ENCODE measurements at regions not wholly inside any gene's neighbourhood (a gene's known extent, or its start where the extent isn't known, plus 50 kb on each side); places are given as distances from the start of the nearest gene placed in this dataset.
A peak's percentile ranks its signal among the peaks of the same experiment; 100 is the strongest.
"Not testable (repeated sequence)": the region's sequence is repeated elsewhere in the genome, so short reads cannot be mapped to it uniquely, and the experiment has no call there.

DNA sequence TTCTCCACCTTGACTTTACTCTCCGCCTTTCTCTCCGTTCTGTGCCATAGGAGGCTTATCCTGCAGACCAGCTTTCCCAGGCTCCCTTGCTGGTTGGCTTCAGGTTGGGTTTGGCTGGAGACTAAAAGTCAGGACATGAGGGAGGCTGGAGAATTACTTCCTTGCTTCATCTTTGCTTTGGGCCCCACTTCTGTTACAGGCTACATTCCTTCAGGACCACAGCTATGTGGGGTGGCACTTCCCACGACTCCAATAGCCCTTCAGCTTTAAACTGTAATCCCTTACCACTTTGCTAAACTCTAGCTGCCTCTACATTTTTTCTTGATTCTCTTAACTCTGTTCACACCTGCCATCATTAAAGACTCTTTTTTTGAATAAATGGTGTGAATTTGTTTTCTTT, 186.7 kb upstream of the NR4A3 start:
- DNase-seq: no peak

GRCh38 chr9:99637641-99638040, 184.0 kb upstream of the NR4A3 start:
- no peak for DNase-seq

DNA sequence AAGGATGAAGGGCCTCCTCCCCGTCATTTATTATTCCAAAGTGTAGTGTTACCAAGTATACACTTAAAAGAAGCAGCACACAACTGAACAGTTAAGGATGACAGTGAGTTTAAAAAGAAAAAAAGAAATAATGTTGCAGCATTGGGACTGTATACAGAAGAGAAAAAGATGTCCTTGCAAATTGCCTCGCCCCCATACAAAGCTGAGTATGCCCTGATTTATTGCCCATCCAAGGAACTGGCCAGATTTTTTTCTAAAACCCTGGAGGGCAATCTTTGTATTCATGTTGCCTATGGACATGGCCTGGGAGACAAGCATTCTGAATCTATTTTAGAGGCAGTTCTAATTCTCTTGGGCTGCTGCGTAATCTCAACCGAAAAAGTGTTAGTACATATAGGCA, 182.7 kb upstream of the NR4A3 start:
- DNase-seq: no peak

- no peak for DNase-seq
Measured at GRCh38 chr9:99647604-99648003, 174.1 kb upstream of the NR4A3 start.

- no peak for DNase-seq
Measured at GRCh38 chr9:99650187-99650874, 171.4 kb upstream of the NR4A3 start.

- no peak for DNase-seq
Measured at GRCh38 chr9:99660191-99660636, 161.5 kb upstream of the NR4A3 start.

- DNase-seq: no peak
Measured at GRCh38 chr9:99663297-99663696, 158.4 kb upstream of the NR4A3 start.

DNA sequence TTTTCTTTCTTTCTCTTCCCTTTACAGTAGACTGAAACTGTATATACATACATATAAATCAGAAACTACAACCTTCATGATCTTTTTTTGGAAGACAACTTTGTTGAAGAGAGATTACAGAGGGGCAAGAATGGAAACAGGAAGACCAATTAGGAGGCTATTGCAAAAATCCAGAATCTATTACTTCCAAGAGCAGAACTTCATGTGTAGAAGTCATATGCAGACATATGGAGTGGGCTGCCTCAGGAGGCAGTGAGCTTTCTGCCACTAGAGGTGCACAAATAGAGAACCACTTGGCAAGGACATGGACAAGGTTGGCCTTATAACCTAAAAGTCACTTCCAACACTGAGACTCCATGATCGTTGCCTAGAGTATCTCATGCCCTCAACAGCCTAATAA, 157.8 kb upstream of the NR4A3 start:
- DNase-seq: no peak

DNA sequence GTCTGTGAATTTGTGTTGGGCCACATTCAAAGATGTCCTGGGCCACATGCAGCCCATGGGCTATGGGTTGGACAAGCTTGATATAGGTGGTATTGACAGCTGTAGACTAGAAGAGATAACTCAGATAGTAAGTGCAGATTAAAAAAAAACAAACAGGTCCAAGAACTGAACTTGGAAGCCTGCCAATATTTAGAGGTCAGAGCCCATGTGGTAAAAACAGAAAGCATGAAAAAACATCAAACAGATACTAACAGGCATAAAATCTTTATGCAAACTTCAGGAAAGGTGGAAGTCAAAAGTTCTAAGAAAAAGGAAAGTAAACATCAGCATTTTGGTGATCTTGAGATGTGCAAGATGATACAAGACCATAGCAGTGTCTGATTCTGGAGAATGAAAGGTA, 155.1 kb upstream of the NR4A3 start:
- DNase-seq: no peak

DNA sequence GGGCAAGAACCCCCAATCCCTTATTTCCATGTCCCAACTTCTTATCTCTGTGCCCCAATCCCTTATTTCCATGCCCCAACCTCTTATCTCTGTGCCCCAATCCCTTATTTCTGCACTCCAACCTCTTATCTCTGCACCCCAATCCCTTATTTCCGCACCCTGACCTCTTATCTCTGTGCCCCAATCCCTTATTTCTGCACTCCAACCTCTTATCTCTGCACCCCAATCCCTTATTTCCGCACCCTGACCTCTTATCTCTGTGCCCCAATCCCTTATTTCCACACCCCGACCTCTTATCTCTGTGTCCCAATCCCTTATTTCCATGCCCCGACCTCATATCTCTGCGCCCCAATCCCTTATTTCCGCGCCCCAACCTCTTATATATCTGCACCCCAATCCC, 150.8 kb upstream of the NR4A3 start:
- not testable (repeated sequence) for DNase-seq

GRCh38 chr9:99677281-99677680, 144.4 kb upstream of the NR4A3 start:
- DNase-seq: no peak

GRCh38 chr9:99678566-99678965, 143.1 kb upstream of the NR4A3 start:
- no peak for DNase-seq

DNA sequence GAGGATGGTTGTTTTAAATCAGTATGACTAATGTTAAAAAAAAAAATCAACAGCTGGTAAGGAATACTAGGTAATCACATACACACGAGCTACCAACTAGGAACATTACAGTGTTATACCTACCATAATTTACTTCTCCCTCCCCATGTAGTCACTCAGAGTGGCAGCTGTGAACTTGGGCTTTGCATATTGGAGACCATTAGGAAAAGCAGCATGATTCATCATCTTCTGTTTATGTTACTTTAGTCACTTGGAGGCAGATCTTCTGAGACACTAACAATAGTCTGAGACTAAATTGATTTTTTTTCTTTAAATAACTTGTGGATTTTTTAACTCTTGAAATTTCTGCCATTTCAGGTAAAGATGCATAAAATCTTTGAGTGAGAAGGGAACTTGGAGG, 141.5 kb upstream of the NR4A3 start:
- DNase-seq: peak; percentile 42

DNA sequence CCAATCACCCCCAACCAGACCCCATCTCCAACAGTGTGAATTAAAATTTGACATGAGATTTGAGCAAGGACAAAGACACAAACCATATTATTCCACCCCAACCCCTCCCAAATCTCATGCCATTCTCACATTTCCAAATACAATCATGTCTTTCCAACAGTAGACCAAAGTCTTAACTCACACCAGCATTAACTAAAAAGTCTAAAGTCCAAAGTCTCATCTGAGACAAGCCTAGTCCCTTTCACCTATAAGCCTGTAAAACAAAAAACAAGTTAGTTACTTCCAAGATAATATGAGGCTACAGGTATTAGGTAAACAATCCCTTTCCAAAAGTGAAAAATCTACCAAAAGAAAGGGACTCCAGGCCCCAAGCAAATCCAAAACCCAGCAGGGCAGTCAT, 140.6 kb upstream of the NR4A3 start:
- DNase-seq: no peak

GRCh38 chr9:99682378-99682777, 139.3 kb upstream of the NR4A3 start:
- DNase-seq: no peak

GRCh38 chr9:99682870-99683269, 138.8 kb upstream of the NR4A3 start:
- no peak for DNase-seq

- DNase-seq: no peak
Measured at GRCh38 chr9:99690573-99690972, 131.1 kb upstream of the NR4A3 start.

GRCh38 chr9:99693888-99694287, 127.8 kb upstream of the NR4A3 start:
- no peak for DNase-seq

GRCh38 chr9:99694393-99694792, 127.3 kb upstream of the NR4A3 start:
- no peak for DNase-seq

- DNase-seq: no peak
Measured at GRCh38 chr9:99699396-99699795, 122.3 kb upstream of the NR4A3 start.

GRCh38 chr9:99712214-99712613, 109.5 kb upstream of the NR4A3 start:
- DNase-seq: no peak

DNA sequence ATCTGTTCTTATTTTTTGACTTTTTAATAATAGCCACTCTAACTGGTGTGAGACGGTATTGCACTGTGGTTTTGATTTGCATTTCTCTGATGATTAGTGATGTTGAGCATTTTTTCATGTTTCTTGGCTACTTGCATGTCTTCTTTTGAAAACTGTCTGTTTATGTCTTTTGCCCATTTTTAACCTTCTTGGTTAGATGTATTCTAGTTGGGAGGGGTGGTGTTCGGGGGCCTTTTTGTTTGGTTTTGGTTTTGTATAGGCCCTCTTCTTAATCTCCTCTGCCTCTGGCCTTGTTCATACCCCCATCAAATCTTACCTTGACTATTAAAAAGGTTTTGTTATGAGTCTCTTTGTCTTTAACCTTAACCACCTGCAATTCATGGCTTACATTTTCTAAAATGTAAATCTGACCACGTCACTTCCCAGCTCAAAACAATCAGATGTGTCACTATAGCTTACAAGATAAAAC, 107.8 kb upstream of the NR4A3 start:
- no peak for DNase-seq

DNA sequence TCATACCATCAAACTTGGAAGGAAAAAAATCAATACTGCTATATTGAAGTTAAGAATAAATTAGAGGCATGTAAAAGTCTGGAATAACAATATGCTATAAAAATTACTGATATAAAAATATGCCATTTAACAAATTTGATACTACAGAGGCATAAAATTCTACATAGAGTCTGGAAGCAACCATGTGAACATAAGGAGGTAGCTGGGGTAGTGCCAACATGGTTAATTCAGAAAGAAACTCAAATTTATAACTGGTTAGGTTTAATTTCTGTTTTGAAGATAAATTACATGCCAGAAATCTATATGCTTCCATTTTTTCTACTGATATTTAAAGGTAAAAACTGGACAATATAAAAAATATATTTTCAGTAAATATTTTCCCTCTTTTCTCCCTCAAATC, 103.1 kb upstream of the NR4A3 start:
- no peak for DNase-seq

- no peak for DNase-seq
Measured at GRCh38 chr9:99720455-99721050, 101.1 kb upstream of the NR4A3 start.

DNA sequence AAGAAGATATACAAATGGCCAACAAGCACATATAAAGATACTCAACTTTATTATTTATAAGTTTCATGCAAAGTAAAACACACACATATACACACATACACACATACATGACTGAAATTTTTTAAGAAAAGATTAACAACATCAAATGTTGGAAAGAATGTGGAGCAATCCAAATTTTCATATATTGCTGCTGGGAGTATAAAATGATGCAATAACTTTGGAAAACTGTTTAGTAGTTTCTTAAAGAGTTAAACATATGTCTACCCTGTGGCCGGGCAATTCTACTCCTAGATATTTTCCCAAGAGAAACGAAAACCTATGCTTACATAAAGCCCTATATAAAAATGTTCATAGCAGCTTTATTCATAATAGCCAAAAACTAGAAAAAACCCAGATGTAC, 99.8 kb upstream of the NR4A3 start:
- no peak for DNase-seq
